Peyer's patch (tissue), 4 donors: ENCODE measurements at regions not wholly inside any gene's neighbourhood (a gene's known extent, or its start where the extent isn't known, plus 50 kb on each side); places are given as distances from the start of the nearest gene placed in this dataset.
"Not testable (repeated sequence)": the region's sequence is repeated elsewhere in the genome, so short reads cannot be mapped to it uniquely, and the experiment has no call there.

Experiments
- DNase-seq, 3 donors: peaks; one replicate each; pipeline ENCODE4 v3.0.0-alpha.2; 2017 to 2019
- H3K27ac ChIP-seq, 4 donors: fragments of 200-600 bp; sonication (generic); one replicate each; pipeline ENCODE4 v1.5.1; 2016 to 2019
- H3K27me3 ChIP-seq, 2 donors: fragments of 200-600 bp; sonication (generic); one replicate each; pipeline ENCODE4 v1.5.1; 2019
- H3K36me3 ChIP-seq, 3 donors: fragments of 200-600 bp; sonication (generic); one replicate each; pipeline ENCODE4 v1.5.1; 2016 to 2019
- H3K4me1 ChIP-seq, 4 donors: fragments of 200-600 bp; sonication (generic); one replicate each; pipeline ENCODE4 v1.5.1; 2016 to 2019
- H3K4me3 ChIP-seq, 4 donors: fragments of 200-600 bp; sonication (generic); 1 replicate in 3 of 4; 2 replicates in 1 of 4; pipeline ENCODE4 v1.5.1; 2016 to 2019; ENCODE audit warnings: mild to moderate bottlenecking in 1 of 4
- H3K9me3 ChIP-seq, 4 donors: fragments of 200-600 bp; sonication (generic); one replicate each; pipeline ENCODE4 v1.5.1; 2016 to 2019; ENCODE audit warnings: mild to moderate bottlenecking in 1 of 4
- CTCF ChIP-seq, 6 experiments: fragments of 450-650 bp in 4 of 6; fragments of 200-600 bp in 2 of 6; sonication (generic) in 1 of 6; IDR thresholded peaks; one replicate each; pipeline ENCODE4 v1.5.1; 2017 to 2019; ENCODE audit warnings: antibody characterized with exemption in 6 of 6, mild to moderate bottlenecking in 3 of 6, moderate library complexity in 1 of 6
- POLR2A ChIP-seq, 2 donors: fragments of 450-650 bp; IDR thresholded peaks; one replicate each; pipeline ENCODE4 v1.5.1; 2017; ENCODE audit warnings: antibody characterized with exemption in 2 of 2, mild to moderate bottlenecking in 2 of 2, moderate library complexity in 2 of 2

- TF ChIP-seq CTCF (IDR thresholded peaks at IDR 0.05) (no peak), POLR2A (IDR thresholded peaks at IDR 0.05) (no peak)
- no peaks in the 10 kb centered on the region for H3K9me3 ChIP-seq
- H3K4me3 ChIP-seq = no peak overlapping the region
- no peak overlapping the region for H3K27ac ChIP-seq
- H3K4me1 ChIP-seq = no peaks in the 10 kb centered on the region
- DNase-seq = no peak
- H3K27me3 ChIP-seq = no peaks in the 10 kb centered on the region
- no peaks in the 10 kb centered on the region for H3K36me3 ChIP-seq
Observed at GRCh38 chr5:88045165-88045564, 223.5 kb downstream of the TMEM161B start.

- no peaks in the 10 kb centered on the region for H3K27me3 ChIP-seq
- no peaks in the 10 kb centered on the region for H3K9me3 ChIP-seq
- TF ChIP-seq CTCF (IDR thresholded peaks at IDR 0.05) = no peak
- TF ChIP-seq POLR2A (IDR thresholded peaks at IDR 0.05) = no peak
- H3K36me3 ChIP-seq = no peaks in the 10 kb centered on the region
- no peak overlapping the region for H3K4me3 ChIP-seq
- no peak overlapping the region for H3K27ac ChIP-seq
- DNase-seq = no peak
- no peaks in the 10 kb centered on the region for H3K4me1 ChIP-seq
Observed at GRCh38 chr5:88034520-88034919, 234.1 kb downstream of the TMEM161B start.

- Histone ChIP-seq H3K27me3 (no peaks in the 10 kb centered on the region), H3K27ac (no peak overlapping the region), H3K4me3 (no peak overlapping the region), H3K9me3 (no peaks in the 10 kb centered on the region), H3K36me3 (no peaks in the 10 kb centered on the region), H3K4me1 (no peaks in the 10 kb centered on the region)
- TF ChIP-seq CTCF (IDR thresholded peaks at IDR 0.05) (no peak), POLR2A (IDR thresholded peaks at IDR 0.05) (no peak)
- DNase-seq = no peak
Observed at GRCh38 chr5:88033191-88033590, 235.5 kb downstream of the TMEM161B start.

- no peaks in the 10 kb centered on the region for H3K27me3 ChIP-seq
- H3K36me3 ChIP-seq = no peaks in the 10 kb centered on the region
- no peak for DNase-seq
- no peaks in the 10 kb centered on the region for H3K4me1 ChIP-seq
- TF ChIP-seq CTCF (IDR thresholded peaks at IDR 0.05) (no peak), POLR2A (IDR thresholded peaks at IDR 0.05) (no peak)
- H3K27ac ChIP-seq = no peak overlapping the region
- no peak overlapping the region for H3K4me3 ChIP-seq
- H3K9me3 ChIP-seq = no peaks in the 10 kb centered on the region
Observed at GRCh38 chr5:88029011-88029410, 239.6 kb downstream of the TMEM161B start.

GRCh38 chr5:88021141-88021540, 247.5 kb downstream of the TMEM161B start:
- no peak for DNase-seq
- H3K4me3 ChIP-seq = no peak overlapping the region
- H3K27me3 ChIP-seq = no peaks in the 10 kb centered on the region
- no peaks in the 10 kb centered on the region for H3K4me1 ChIP-seq
- no peaks in the 10 kb centered on the region for H3K36me3 ChIP-seq
- TF ChIP-seq CTCF (IDR thresholded peaks at IDR 0.05) (no peak), POLR2A (IDR thresholded peaks at IDR 0.05) (no peak)
- no peaks in the 10 kb centered on the region for H3K9me3 ChIP-seq
- H3K27ac ChIP-seq = no peak overlapping the region

- H3K36me3 ChIP-seq, H3K4me3 ChIP-seq, DNase-seq, H3K9me3 ChIP-seq, H3K27me3 ChIP-seq, H3K27ac ChIP-seq, H3K4me1 ChIP-seq: not testable (repeated sequence)
Observed at GRCh38 chr5:88014984-88015383, 253.7 kb downstream of the TMEM161B start.
